ENCODE measurements at regions not wholly inside any gene's neighbourhood (a gene's known extent, or its start where the extent isn't known, plus 50 kb on each side); places are given as distances from the start of the nearest gene placed in this dataset.

DNA sequence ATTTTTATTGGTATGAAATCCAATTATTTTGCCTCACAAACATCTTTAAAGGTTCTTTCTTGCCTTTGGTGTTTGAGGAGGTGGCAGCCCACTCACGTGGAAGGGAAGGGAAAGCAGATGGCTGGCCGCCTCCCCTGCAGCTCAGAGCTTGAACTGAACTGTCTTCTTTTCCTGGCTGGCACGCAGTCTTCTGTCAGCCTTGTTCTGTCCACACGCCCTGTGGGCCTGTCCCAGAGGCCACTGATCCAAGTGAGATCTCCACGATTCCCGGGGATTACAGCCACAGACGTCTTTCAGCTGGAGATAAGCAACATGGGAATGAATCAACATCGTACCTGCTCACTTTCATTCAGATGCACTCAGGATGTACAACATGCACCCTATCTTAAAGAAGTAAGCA lies 73.3 kb downstream of the TMEM18 start:
- TF ChIP-seq, protein P1, sequence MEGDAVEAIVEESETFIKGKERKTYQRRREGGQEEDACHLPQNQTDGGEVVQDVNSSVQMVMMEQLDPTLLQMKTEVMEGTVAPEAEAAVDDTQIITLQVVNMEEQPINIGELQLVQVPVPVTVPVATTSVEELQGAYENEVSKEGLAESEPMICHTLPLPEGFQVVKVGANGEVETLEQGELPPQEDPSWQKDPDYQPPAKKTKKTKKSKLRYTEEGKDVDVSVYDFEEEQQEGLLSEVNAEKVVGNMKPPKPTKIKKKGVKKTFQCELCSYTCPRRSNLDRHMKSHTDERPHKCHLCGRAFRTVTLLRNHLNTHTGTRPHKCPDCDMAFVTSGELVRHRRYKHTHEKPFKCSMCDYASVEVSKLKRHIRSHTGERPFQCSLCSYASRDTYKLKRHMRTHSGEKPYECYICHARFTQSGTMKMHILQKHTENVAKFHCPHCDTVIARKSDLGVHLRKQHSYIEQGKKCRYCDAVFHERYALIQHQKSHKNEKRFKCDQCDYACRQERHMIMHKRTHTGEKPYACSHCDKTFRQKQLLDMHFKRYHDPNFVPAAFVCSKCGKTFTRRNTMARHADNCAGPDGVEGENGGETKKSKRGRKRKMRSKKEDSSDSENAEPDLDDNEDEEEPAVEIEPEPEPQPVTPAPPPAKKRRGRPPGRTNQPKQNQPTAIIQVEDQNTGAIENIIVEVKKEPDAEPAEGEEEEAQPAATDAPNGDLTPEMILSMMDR (IDR thresholded peaks at IDR 0.05; ENCODE audit: low read depth, low read length) = no peak
- TF ChIP-seq EZH2phosphoT487 (IDR thresholded peaks at IDR 0.05; ENCODE audit: low read depth) = no peak

Data from OCI-LY3 (cell line).